HG03565 (cell line): ENCODE measurements at regions not wholly inside any gene's neighbourhood (a gene's known extent, or its start where the extent isn't known, plus 50 kb on each side); places are given as distances from the start of the nearest gene placed in this dataset.

Experiments used
- ATAC-seq: cut with Tn5 transposase; IDR thresholded peaks from one replicate; pipeline ENCODE4 v1.9.1; 2021; ENCODE audit warnings: mild to moderate bottlenecking, moderate library complexity; ENCODE audit not compliant: unreplicated experiment

DNA sequence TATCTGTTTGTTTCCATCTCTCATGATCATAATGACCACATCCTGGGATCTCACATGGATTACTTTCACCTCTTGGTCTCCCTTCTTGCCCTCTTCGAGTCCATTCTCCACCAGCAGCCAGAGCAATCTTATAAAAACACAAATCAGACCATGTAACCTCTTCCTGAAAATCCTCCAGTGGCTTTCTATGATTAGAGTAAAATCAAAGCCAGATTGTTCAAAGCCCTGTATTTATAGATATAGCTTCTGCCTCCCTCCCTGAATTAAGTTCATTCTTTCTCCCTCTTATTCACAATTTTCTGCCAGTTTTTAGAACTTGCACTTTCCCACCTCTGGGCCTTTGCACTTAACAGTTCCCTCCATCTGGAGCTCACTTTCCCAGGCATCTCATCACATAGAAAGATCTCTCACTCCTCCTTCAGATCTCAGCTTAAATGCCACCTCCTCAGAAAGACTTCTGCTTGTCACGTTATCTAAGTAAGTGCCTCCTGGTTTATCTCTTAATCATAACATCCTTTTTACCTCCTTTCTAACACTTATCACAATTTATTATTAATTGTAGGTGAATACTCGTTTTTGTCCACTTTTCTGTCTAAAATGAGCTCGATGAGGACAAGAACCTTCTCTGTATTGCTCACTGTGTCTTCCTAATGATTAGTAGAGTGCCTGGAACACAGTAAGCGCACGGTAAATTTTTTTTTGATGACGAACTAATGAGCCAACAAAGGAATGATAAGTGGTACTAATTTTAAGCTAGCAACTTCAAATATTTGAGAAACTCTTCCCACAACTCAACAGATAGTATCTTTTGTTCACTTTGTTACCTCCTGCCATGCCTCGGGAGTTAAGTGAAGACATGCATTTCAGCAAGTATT is 80.5 kb downstream of the CYB561 start:
- no peak for ATAC-seq

DNA sequence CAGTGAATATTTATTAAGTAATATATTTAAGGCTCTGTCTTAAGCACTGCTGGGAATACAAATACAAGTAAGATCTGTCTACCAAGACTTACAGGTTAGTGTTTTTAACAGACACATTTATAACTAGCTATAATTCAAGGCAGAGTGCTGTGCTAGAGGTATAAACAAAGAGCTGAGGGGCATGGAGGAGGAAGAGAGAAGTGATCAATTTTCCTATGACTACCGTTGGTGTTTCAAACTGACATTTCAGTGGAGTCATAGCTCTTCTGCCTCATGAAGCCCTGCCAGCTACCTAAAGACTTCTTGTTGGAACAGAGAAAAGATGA is 79.9 kb downstream of the CYB561 start:
- ATAC-seq, result no peak

DNA sequence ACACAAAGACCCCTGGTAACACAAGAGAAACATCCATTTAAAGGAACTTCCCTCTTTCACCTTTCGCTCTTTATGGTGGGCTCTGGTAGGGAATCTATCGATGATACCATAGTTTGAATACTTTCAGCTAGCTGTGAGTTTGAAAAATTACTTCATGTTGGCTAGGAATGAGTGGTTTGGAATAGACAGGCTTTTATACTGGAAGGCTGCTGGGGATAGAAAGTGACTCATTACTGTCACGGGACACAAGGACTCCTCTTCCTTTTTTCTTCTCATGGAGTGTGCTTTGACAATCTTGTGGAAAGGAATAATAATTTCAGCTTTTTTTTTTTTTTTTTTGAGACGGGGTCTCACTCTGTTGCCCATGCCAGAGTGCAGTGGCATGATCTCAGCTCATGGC is 76.9 kb downstream of the CYB561 start:
- no peak for ATAC-seq

DNA sequence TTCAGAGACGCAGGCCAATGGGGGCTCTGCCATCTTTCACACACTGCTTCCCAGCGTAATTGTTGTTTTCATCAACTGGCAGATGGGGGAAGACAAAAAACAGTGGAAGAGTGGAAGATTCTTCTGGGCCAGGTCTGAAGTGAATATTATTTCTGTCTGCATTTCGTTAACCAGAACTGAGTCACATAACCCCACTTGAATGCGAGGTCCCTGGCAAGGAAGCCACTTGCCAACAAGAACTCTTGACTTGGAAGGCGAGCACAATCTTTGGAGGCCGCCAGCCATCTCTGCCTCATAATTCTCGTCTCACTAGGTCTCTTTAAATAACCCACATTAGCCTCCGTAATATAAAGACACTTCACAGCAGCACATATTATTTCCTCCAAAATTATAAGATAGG is 75.4 kb downstream of the CYB561 start:
- no peak for ATAC-seq

DNA sequence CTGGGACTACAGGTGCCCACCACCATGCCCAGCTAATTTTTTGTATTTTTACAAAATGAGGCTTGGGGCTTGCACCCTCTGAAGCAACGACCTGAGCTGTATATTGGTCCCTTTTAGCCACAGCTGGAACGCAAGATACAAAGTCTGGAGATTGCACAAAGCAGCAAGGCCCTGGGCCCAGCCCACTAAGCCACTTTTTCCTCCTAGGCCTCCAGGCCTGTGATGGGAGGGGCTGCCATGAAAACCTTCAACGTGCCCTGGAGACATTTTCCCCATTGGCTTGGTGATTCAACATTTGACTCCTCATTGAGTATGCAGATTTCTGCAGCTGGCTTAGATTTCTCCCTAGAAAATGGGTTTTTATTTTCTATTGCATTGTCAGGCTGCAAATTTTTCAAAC is 69.2 kb downstream of the CYB561 start:
- no peak for ATAC-seq

DNA sequence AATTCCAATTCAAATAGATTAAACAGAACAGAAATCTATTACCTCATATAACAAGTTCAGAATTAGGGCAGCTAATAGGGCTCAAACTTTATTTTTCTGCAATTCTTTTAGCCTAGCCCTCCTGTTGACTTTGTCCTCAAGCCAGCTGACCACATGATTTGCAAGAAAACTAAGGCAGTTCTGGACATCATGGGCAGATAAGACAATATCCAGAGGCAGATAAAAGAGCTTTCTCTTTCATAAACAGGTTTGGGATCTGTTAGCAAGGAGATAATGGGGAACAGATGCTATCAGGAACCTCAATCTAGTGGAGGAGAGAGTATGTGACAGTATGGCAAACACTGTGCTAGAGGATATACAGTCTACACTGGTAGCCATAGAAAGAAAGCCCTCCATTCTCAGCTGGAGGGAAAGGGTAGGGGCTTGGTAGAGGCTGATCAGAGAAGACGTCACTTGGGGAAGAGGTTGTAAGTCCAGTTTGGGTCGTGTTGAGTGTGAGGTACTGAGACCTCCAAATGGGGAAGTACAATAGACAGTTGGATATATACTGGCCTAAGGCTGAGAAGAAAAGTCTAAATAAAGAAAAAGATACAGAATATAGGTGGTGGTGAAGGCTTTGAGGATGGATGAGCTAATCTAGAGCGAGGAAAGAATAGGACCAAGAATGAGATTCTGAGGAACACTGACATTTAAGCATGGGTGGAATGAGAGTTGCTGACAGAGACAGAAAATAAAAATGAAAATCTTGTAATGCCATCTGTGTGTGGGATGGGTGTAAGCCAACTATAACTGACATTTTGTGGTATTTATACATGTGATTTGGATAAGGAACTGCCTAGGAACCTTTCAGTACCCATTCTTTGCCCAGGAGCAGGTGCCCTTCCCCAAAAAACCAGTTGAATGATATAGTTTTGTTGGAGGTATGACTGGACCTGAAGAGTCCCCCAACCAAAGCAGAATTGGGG is 67.4 kb downstream of the CYB561 start:
- ATAC-seq, result no peak

DNA sequence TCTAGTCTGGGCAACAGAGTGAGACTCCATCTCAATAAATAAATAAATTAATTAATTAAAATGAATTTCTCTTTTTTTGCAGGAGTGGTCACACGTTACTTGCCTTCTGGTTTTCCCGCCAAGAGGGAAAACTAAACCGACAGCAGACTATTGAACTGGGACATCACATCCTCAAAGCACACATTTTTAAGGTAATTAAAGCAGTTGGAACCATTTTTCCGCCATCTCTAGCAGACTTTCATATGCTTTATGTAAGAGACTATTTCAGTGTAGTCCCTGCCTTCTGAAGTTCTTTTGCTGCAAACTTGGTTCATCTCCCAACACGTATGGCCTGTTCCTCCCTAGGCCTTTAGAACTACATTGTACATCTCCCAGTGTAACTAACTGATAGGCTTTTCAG is 66.5 kb downstream of the CYB561 start:
- no peak for ATAC-seq

DNA sequence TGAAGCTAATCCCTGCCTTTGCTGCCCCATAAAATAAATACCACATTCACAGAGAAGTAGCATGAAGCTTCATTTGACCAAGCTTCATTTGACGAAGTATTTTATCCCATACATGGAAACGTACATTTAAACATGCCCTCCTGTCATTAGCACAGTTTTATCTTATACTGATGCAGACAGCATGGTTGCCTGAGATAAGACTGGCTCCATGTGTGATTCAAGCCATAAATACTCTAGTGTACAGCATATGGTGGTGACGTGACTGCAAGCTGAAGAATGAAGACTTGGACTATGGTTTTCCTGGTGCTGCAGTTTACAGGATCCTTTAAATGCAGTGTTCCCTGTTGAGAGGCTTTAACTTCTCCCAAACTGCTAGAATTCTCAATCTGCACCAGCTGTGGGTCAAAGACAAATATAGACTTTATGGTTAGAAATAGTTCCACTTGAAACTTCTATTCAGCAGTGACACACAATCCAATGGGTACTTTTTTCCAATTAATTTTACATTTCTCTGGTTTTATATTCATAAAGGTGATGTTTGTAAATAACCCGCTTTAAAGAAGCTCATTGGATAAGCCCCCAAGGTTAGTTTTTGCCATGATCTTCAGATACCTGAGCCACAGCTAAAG is 64.9 kb downstream of the CYB561 start:
- no peak for ATAC-seq

DNA sequence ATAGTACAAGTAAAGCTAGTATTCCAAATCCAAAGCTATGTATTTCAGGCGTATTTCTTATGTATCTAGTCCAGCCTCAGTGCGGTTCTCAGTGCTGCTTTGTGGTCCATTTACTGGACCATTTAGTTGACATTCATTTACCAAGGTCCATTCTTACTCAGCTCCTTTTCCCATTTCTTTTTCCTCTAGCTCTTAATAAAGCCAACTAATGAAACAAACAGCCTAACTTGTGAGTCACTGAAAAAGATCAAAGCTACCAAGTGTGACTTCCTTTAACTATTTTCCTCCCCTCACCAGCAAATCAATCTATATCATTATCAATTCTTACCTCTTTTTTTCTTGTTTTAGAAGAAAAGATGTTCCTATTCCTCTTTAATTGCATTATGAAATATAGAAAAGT is 64.0 kb downstream of the CYB561 start:
- ATAC-seq, result no peak
